HEK293T (cell line): ENCODE measurements at regions not wholly inside any gene's neighbourhood (a gene's known extent, or its start where the extent isn't known, plus 50 kb on each side); places are given as distances from the start of the nearest gene placed in this dataset.

ENCODE experiments used
- FOXA1 ChIP-seq: fragments of 450-650 bp; IDR thresholded peaks from 2 replicates; pipeline ENCODE4 v1.6.1; 2016; ENCODE audit warnings: mild to moderate bottlenecking
- FOXM1 ChIP-seq: fragments of 450-650 bp; IDR thresholded peaks from 2 replicates; pipeline ENCODE4 v1.6.1; 2017; ENCODE audit warnings: mild to moderate bottlenecking, borderline replicate concordance
- NFRKB ChIP-seq: fragments of 450-650 bp; IDR thresholded peaks from 2 replicates; pipeline ENCODE4 v1.6.1; 2016; ENCODE audit warnings: mild to moderate bottlenecking, moderate library complexity
- TF ChIP-seq, protein P1 (sequence below): fragments of 450-650 bp; IDR thresholded peaks from 2 replicates; pipeline ENCODE4 v1.6.1; 2016

DNA sequence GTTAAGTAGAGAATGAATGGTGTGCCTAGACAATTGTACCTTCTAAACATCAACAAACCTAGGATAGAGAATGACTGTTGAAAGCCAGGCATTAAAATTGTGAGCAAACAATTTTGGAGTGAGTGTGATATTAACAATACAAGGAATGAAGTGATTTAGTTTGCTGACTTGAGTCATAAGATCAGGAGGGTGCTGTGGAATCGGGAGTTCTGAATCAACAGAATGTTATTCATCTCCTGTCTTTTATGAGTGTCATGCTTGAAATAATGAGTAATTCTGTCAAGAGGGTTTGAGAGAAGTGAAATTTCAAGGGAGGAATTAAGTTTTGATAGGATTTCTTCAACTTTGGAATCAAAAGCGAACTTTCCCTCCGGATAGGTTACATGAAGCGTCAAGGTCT, 214.4 kb upstream of the DSEL start:
- no peak for TF ChIP-seq FOXA1
- no peak for TF ChIP-seq NFRKB
- TF ChIP-seq FOXM1, result no peak
- TF ChIP-seq, protein P1, sequence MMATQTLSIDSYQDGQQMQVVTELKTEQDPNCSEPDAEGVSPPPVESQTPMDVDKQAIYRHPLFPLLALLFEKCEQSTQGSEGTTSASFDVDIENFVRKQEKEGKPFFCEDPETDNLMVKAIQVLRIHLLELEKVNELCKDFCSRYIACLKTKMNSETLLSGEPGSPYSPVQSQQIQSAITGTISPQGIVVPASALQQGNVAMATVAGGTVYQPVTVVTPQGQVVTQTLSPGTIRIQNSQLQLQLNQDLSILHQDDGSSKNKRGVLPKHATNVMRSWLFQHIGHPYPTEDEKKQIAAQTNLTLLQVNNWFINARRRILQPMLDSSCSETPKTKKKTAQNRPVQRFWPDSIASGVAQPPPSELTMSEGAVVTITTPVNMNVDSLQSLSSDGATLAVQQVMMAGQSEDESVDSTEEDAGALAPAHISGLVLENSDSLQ, result no peak
